GM18517 (cell line): ENCODE measurements at regions not wholly inside any gene's neighbourhood (a gene's known extent, or its start where the extent isn't known, plus 50 kb on each side); places are given as distances from the start of the nearest gene placed in this dataset.
"Not testable (repeated sequence)": the region's sequence is repeated elsewhere in the genome, so short reads cannot be mapped to it uniquely, and the experiment has no call there.

ENCODE experiments used
- ATAC-seq: cut with Tn5 transposase; IDR thresholded peaks from one replicate; pipeline ENCODE4 v1.9.1; 2021; ENCODE audit warnings: mild to moderate bottlenecking, moderate library complexity; ENCODE audit not compliant: unreplicated experiment

- ATAC-seq = not testable (repeated sequence)
Observed at GRCh38 chr17:30689266-30690000, 135.1 kb downstream of the CRLF3 start.

- not testable (repeated sequence) for ATAC-seq
Observed at GRCh38 chr17:30686538-30687479, 137.7 kb downstream of the CRLF3 start.

- not testable (repeated sequence) for ATAC-seq
Observed at GRCh38 chr17:30682280-30682679, 142.2 kb downstream of the CRLF3 start.

GRCh38 chr17:30680681-30681080 lies 143.8 kb downstream of the CRLF3 start:
- ATAC-seq = not testable (repeated sequence)

- ATAC-seq = no peak
Observed at GRCh38 chr17:30677550-30678249, 146.8 kb downstream of the CRLF3 start.

- ATAC-seq = not testable (repeated sequence)
Observed at GRCh38 chr17:30675777-30676492, 148.6 kb downstream of the CRLF3 start.

GRCh38 chr17:30669217-30669649 lies 155.3 kb downstream of the CRLF3 start:
- ATAC-seq = not testable (repeated sequence)

- not testable (repeated sequence) for ATAC-seq
Observed at GRCh38 chr17:30668360-30669181, 155.9 kb downstream of the CRLF3 start.

GRCh38 chr17:30667657-30668359 lies 156.7 kb downstream of the CRLF3 start:
- ATAC-seq = not testable (repeated sequence)

- ATAC-seq = not testable (repeated sequence)
Observed at GRCh38 chr17:30666838-30667656, 157.4 kb downstream of the CRLF3 start.

GRCh38 chr17:30663727-30664455 lies 160.6 kb downstream of the CRLF3 start:
- not testable (repeated sequence) for ATAC-seq

- ATAC-seq = not testable (repeated sequence)
Observed at GRCh38 chr17:30657148-30657547, 167.3 kb downstream of the CRLF3 start.

GRCh38 chr17:30653038-30653437 lies 171.5 kb downstream of the CRLF3 start:
- not testable (repeated sequence) for ATAC-seq

GRCh38 chr17:30650149-30650548 lies 172.9 kb downstream of the GOSR1 start:
- ATAC-seq = not testable (repeated sequence)

GRCh38 chr17:30648015-30648620 lies 170.9 kb downstream of the GOSR1 start:
- ATAC-seq = not testable (repeated sequence)

- not testable (repeated sequence) for ATAC-seq
Observed at GRCh38 chr17:30645875-30646274, 168.7 kb downstream of the GOSR1 start.

- ATAC-seq = not testable (repeated sequence)
Observed at GRCh38 chr17:30644713-30645112, 167.5 kb downstream of the GOSR1 start.
